HG02588 (cell line): ENCODE measurements at regions not wholly inside any gene's neighbourhood (a gene's known extent, or its start where the extent isn't known, plus 50 kb on each side); places are given as distances from the start of the nearest gene placed in this dataset.

Source experiments
- ATAC-seq: cut with Tn5 transposase; IDR thresholded peaks from one replicate; pipeline ENCODE4 v1.9.1; 2021; ENCODE audit warnings: mild to moderate bottlenecking, moderate library complexity; ENCODE audit not compliant: unreplicated experiment

DNA sequence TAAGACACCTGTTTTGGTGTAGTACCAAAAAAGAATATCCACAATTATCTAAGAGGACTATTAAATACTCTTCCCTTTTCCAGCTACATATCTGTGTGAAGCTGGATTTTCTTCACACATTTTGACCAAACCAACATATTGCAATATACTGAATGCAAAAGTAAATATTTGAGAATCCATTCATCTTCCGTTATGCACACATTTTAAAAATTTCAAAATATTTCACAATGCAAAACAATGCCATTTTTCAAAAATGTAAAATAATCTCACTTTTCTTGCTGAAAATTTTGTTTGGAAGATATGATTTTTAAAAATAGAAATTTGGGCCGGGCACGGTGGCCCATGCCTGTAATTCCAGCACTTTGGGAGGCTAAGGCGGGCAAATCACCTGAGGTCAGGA, 133.9 kb upstream of the FUT8 start:
- ATAC-seq, result no peak

DNA sequence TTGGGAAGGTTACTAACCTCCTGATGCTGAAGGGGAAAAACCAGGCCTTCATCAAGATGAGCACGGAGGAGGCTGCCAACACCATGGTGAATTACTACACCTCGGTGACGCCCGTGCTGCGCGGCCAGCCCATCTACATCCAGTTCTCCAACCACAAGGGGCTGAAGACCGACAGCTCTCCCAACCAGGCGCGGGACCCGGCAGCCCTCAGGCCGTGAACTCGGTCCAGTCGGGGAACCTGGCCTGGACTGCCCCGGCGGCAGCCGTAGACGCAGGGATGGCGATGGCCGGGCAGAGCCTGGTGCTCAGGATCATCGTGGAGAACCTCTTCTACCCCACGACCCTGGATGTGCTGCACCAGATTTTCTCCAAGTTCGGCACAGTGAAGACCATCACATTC, 133.0 kb upstream of the FUT8 start:
- ATAC-seq, result no peak

DNA sequence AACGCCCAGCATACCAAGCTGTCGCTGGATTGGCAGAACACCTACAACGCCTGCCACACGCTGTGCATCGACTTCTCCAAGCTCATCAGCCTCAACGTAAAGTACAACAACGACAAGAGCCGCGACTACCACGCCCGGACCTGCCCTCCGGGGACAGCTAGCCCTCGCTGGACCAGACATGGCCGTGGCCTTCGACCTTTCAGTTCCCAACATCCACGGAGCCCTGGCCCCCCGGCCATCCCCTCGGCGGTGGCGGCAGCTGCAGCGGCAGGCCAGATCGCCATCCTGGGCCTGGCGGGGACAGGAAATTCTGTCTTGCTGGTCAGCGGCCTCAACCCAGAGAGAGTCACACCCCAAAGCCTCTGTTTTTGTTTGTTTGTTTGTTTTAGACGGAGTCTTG, 132.6 kb upstream of the FUT8 start:
- ATAC-seq, result no peak

DNA sequence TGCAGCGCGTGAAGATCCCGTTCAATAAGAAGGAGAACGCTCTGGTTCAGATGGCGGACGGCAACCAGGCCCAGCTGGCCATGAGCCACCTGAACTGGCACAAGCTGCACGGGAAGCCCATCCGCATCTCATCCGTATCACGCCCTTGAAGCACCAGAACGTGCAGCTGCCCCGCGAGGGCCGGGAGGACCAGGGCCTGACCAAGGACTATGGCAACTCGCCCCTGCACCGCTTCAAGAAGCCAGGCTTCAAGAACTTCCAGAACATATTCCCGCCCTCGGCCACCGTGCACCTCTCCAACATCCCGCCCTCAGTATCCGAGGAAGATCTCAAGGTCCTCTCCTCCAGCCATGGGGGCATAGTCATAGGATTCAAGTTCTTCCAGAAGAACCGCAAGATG, 131.9 kb upstream of the FUT8 start:
- no peak for ATAC-seq

DNA sequence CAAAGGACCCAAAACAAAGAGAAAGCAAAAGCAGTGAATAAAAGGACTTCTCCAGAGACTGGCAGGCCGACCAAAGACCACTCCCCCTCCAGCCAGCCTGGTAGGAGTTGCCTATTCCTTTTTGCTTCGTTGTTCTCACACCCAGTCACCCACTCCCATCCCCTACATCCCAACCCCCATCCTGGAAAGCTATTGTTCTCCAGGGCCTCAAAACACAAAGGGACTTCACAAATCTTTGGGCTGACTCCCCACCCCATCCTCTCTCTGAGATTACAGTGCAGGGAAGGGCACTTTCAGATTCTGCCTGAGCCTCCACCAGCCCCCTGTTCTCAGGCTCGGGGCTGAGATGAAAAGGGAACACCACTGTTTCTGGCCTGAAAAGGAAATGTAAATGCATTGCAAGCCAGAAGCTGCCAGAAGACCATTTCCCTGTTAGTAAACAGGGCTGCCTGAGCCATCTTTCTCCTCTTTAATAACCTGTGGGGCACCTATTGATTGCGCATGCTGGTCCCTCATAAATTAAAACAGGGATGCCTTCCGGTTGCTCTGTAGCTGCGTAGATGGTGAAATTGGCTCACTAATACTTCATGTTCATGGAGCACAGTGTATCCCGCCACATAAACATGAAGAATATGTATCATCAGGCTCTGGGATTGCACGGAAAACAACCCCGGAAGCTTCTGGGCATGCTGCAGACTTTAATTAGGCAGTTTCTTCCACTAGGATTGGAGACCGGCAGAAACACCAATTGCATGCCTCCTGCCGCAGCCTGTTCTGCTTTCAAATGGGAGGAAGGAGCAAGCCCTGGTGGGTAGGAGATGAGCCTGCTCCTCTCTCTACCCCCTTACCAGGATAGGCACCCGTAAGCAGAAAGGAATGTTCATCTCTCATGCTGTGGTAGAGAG, 130.3 kb upstream of the FUT8 start:
- no peak for ATAC-seq

DNA sequence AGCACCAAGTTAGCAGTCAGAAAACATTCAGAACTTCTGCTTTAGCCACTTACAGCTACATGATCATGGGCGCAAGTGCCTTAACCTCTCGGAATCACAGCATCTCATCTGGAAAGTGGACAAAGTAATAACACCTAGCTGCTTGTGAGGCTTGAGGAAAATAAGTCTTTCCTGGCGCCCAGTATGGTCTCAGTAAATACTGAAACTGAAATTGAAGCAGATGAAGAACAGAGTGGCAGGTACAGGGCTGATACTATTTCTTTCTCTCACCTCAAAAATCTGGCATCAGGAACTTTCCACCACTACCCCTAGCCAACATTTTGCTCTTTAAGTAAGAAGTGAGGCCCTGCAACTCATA, 129.7 kb upstream of the FUT8 start:
- no peak for ATAC-seq

DNA sequence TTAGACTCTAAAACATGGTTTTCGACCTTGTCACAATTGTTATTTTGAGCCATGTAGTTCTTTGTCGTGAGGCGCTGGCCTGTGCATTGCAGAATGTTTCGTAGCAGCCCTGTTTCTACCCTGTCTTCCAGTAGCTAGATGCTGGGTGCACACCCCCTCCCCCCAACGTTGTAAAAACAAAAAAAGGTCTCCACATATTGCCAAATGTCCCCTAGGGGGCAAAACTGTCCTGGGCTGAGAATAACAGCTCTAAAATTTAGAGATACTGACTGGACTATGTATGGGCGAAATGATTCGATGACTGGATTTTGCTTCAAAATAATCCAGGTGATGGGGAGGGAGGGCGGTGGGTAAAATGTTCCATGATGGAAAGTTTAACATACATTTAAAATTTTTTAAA, 126.1 kb upstream of the FUT8 start:
- ATAC-seq, result no peak

DNA sequence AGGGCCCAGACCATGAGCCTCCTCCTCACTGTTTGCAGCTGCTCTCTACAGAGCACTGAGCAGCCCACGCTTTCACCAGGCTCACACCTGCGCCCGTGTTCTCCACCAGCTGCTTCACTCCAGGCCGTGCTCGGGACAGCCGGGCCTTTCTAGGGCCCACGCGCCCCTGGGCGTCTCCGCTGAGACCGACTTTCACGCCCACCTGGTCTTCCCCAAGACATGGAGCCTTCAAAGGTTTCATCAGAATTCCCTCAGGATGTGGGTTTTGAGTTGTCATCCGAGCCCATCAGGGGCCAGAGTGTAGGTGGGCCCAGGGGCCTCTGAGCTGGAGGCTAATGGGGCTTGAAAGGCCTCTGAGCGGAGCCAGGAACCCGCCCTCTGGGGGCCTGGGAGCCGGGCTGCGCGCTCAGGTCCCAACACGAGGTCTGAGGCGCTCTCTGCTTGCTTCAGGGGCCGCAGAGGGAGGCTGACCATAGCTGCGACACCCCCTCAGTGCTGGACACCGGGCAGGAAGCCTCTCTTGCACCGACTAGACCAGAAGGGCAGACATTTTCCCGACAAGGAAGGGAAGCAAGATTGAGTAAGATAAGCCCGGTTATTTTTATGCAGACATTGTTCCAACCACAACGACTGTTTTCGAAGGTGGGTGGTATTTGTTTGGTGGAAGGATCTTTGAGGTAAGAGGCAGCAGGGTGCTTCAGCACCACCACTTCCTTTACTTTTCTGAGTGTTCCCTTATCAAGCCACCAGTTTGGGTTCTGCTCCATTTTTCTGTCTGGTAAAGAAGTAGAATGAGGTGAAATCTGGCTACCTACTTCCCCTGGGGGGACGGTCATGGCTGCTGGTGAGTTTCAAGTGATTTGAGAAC, 125.0 kb upstream of the FUT8 start:
- ATAC-seq, result peak; percentile 60

DNA sequence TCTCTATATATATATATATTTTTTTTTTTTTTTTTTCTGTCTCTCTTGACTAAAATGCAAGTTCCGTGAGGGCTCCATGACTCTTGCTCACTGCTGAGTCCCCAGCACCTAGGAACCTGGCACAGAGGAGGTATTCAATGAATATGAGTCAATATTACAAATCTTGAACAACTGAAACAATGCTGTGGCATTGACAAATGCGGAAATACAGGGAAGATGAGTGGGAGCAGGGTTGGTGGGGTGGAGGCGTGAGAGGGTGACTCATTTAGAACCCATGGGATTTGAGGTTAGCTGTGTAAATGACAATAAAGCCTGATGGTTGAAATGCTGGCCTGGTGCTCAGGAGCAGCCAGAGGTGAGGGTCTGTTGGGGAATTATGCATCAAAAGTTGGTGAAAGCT, 121.7 kb upstream of the FUT8 start:
- no peak for ATAC-seq

DNA sequence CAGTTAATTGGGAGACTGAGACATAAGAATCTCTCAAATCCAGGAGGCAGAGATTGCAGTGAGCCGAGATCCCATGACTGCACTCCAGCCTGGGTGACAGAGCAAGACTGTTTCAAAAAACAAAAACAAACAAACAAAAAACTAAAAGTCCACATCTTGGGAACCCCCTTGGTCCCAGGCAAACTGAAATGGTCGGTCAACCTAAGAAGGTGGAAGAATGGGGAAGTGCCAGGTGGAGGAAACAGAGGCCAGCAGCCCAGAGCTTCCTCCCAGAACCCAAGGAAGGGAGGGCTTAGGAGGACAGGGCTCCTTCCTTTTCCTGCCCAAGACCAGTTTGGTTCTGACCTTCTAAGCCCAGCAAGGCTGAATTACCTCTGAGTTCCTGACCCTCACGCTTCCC, 121.0 kb upstream of the FUT8 start:
- no peak for ATAC-seq

DNA sequence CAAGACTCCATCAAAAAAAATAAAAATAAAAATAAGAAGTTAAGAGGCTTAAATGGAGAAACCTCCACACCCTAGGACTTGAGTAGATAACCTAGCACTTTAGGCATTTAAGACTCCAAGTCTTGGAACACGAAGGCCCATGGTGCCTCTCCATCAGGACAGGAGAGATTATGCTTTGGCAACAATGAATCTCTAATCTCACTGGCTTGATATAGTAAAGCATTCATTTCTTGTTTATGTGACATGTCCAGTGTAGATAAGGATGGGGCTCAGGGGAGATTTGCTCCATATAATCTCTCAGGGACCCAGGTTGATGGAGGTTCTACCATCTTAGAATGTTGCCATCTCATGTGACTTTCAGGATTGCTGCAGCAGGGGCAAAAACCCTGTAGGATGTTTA, 117.7 kb upstream of the FUT8 start:
- no peak for ATAC-seq

DNA sequence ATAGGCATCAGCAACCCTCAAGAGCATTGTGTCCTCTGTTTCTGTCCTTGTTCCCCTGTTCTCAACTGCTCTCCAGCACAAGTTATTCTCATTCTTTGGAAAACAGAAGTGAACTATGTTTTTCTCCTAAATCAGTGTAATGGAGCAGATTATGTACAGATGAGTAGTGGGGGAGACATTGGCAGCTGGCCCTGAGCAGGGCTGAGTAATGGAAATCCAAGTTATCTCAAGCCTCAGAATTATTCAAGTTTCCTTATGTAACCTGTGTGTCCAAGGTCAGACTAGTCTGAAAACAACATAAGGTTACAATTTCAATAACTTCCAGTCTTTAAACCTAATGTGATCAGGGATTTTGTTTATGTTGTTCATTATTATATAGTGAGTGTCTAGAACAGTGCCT, 116.1 kb upstream of the FUT8 start:
- no peak for ATAC-seq

DNA sequence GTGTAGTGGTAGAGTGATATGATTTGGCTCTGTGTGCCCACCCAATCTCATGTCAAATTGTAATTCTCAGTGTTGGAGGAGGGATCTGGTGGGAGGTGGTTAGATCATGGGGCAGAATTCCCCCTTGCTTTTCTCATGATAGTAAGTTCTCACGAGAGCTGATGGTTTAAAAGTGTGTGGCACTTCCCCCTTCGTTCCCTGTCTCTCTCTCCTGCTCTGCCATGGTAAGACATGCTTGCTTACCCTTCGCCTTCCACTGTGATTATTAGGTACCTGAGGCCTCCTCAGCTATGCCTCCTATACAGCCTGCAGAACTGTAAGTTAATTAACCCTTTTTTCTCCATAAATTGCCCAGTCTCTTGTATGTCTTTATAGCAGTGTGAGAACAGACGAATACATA, 115.7 kb upstream of the FUT8 start:
- no peak for ATAC-seq

DNA sequence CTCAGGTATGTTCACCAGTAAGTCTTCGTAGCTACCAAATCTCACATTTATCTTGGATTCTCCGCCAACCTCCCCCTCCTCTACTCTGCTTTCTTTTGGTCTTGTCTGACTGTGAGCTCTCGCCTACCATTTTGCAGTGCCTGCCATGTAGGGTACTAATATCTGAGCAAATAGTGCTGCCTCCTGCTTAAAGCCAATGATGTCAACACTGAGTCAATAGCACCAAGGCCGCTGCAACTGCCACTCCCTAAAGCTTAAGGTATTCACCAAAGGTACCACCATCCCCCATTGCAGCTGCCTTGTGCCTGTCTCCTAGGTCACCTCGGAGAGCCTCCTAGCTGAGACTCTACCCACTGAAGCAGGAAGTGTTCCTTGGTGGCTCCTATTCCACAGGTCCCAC, 114.8 kb upstream of the FUT8 start:
- ATAC-seq, result no peak

DNA sequence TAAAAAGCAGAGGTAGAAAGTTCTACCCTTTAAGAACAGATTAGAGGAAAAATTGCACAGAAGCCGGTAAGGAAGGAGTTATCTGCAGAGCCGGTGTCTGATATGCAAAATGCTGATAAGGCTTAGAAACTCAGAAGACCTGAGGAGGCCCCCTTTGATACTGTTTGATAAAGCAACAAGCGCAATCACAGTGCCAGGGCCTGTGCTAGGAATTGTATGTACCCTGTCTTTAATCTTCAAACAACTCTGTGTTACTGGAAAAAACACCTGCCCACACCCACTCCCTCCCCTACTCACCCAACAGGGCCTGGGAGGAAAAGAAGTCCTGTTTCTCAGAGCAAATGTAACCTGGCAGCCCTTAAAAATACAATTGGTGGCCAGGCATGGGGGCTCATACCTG, 112.7 kb upstream of the FUT8 start:
- no peak for ATAC-seq

DNA sequence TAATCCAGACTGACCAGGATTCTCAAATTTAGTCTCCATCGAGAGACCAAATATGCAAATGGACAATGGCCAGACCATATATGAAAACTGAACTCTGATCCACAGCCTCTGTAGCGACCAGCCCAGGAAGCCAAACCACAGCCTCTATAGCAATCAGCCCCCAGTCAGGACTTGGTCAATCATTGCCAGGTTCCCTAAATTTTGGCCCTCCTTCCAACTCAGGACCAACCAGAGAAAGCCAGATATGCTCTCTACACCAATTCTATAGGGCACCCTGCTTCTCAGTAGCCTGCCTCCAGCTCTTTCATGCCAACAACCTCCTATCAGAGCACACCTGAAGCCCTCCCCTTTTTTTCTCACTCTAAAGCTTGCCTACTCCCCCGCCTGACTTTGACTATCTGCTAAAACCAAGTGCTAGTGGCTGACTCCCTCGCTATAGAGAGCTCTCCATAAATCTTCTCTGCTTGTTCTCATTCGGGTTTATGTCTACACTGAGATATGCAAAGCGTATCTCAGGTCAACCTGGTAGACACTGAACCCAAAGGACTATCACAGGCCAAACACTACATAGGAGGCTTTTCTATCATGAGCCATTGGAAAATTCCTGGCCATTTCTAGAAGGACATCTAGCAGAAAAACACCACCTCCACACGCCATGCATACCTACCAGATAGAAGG, 110.5 kb upstream of the FUT8 start:
- ATAC-seq, result peak; percentile 46

DNA sequence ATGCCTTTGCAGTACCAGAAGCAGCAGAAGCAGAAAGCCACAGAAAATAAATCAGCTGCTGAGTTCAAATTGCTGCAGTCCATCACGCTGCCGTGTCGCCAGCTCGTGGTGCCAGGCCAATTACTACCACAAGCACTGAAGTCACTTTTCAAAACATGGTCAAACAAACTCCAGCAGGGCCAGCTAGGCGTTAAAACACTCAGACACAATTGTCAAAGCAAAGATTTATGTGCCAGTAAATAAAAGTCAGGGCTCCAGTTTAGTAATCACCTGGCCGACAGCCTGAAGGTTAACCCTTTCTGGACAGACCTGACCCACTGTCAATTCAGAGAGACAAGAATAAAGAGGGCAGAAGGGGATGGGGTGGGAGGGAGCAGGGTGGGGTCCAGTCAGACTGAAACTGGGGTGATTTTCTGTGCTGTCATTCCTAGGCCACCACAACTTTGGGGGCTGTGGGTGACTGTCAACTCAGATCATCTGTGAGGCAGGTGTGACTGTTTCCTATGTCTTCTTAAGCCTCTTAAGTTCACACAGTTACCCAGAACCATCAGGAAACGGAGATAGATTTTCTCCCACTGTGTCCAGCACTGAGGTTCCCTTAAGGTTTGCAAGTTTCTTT, 109.8 kb upstream of the FUT8 start:
- peak; percentile 48 for ATAC-seq

DNA sequence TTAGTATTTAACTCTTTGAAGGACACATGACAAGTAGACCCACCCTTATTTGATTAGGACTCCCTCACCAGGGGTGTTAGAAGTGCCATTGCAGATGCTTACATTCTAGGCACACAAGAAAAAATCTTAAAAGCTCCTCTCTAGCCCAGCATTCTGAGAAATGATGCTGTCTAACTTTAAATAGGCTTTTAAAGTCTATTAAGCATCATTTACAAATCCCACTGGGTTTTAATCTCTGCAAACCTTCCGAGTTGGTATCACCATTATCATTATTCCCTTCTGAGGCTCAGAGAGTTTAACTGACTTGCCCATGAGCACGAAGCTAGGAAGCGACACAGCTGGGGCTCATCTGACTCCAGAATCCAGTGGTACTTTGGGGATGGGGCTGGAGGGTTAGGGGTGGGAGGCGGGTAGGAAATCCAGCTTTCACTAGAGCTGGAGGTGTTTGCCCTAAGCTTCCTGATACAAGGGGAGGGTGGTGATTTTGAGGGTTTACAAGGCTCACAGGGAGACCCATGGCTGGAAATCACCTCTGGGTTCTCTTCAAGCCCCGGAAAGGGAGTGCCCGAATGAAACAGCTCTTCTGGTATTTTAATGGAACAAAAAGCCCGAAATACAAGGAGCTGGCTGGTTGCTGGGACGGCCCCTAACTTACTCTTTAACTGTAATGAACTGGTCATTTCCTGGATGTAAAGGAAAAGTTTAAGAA, 109.2 kb upstream of the FUT8 start:
- no peak for ATAC-seq

DNA sequence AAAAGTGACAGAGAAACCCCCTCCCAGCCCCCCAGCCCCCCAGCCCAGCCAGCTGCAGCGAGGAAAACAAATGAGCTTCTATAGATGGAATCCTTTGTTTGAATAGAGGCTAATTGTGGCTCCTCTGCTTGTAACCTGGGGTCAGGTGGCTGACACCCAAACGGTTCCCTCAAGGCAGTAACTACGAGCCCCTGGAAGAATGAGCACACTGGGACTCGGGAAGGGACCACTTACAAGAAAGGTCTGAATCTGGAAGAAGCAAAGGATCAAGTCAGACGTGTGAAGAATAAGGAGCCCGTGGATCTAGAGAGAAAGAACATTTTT, 108.7 kb upstream of the FUT8 start:
- no peak for ATAC-seq

DNA sequence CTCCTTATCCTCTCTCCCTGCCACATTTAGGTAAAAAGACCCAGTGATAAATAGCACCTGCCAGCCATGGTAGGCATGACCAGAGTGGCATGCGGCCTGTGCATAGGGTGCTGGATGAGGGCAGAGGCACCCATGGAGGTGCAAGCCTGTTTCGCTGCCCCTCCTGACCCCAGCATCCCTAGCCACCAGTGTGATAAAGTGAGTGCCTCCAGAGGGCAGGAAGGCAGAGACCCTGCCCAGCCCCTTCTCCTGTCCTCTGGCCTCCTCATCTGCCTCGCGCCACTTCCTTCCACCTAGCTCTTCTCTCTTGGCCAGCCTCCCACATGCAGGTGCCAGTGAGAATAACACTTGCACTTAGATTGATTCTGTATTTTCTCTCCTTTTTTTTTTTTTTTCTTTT, 108.3 kb upstream of the FUT8 start:
- ATAC-seq, result no peak

DNA sequence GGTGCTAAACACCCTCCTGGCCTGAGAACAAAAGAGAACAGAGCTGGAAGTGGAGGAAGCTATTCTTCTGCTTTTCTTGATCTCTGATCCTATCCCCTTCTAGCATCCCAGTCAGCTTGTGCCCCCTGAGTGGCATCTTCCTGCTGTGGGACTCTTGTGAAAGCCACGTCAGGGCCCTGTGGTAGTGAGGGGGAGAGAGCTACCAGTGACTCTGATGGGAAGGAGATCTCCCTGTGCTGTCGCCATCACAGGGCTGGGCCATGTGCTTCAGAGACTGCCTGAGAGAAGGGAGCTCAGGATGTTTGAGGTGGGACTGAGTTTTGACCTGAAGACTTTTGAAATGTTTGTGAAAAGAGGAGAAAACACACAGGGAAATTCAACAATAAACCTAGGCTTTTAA, 107.6 kb upstream of the FUT8 start:
- no peak for ATAC-seq
